ENCODE measurements at regions not wholly inside any gene's neighbourhood (a gene's known extent, or its start where the extent isn't known, plus 50 kb on each side); places are given as distances from the start of the nearest gene placed in this dataset.

DNA sequence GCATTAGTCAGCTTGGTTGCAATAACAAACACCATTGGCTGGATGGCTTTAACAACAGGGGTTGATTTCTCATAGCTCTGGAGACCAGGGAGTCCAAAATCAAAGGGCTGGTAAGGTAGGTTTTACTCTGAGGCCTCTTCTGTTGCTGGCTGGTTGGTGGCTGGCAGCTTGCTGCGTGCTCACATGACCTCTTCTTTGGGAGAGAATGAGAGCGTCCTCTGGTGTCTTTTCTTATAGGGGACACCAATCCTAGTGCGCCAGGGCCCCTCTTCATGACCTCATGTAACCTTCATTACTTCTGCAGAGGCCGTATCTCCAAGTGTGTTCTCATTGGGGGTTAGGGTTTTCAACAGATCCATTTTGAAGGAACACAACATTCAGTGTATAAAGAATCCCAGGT lies 1308.3 kb downstream of the TBC1D22A start:
- TF ChIP-seq CEBPB (IDR thresholded peaks at IDR 0.05; ENCODE audit: low read depth, low read length) (no peak), RCOR1 (IDR thresholded peaks at IDR 0.05; ENCODE audit: insufficient replicate concordance, low read length) (no peak), NFE2L2 (IDR thresholded peaks at IDR 0.05; ENCODE audit: low read depth, low read length) (no peak), ELK1 (IDR thresholded peaks at IDR 0.05; ENCODE audit: borderline replicate concordance, low read depth, low read length) (no peak), MAFK (IDR thresholded peaks at IDR 0.05; ENCODE audit: low read depth, low read length) (no peak)
- no peak for ATAC-seq (ENCODE audit: low read depth)
- no TSS peak for BruUV-seq (replicated peaks)
- Histone ChIP-seq H2BK120ac (ENCODE audit: low read depth, low read length) (no peak overlapping the region), H3K56ac (ENCODE audit: extremely low read depth, insufficient read depth, low read length) (no peak overlapping the region), H3K4ac (ENCODE audit: low read depth, low read length) (no peak overlapping the region), H3K23ac (ENCODE audit: low read depth, low read length) (no peak overlapping the region), H4K5ac (ENCODE audit: low read depth, low read length) (no peak overlapping the region), H3K27me3 (ENCODE audit: control insufficient read depth, insufficient read depth, low read length) (no peaks in the 10 kb centered on the region), H3K9ac (ENCODE audit: low read depth, low read length) (no peak overlapping the region), H4K20me1 (ENCODE audit: insufficient read depth, low read length) (no peaks in the 10 kb centered on the region), H2AFZ (replicated peaks; ENCODE audit: low read length, poor library complexity) (no peak overlapping the region), H3K27ac (ENCODE audit: insufficient read depth, low read length) (no peak overlapping the region), H3K9me1 (ENCODE audit: insufficient read depth, low read length) (no peaks in the 10 kb centered on the region), H2AK9ac (replicated peaks; ENCODE audit: low read depth, low read length, poor library complexity) (no peak overlapping the region), H2BK5ac (ENCODE audit: low read depth, low read length, poor library complexity, severe bottlenecking) (no peak overlapping the region), H3K18ac (ENCODE audit: low read depth, low read length) (no peak overlapping the region), H2BK15ac (ENCODE audit: low read depth, low read length) (no peak overlapping the region), H2BK20ac (ENCODE audit: low read depth, low read length) (no peak overlapping the region), H3K9me3 (ENCODE audit: control insufficient read depth, insufficient read depth, low read length) (peaks cover 46% of the 10 kb centered on the region), H4K8ac (ENCODE audit: low read depth in 2 of 2, low read length in 2 of 2) (no peak overlapping the region), H3K4me3 (ENCODE audit: insufficient read depth, low read depth, low read length) (no peak overlapping the region), H2AK5ac (ENCODE audit: low read depth, low read length) (no peak overlapping the region), H3K79me1 (ENCODE audit: low read depth in 1 of 2, low read length in 2 of 2) (no peaks in the 10 kb centered on the region), H3K4me2 (ENCODE audit: low read depth, low read length) (no peak overlapping the region), H3K4me1 (ENCODE audit: control insufficient read depth, insufficient read depth, low read length) (no peaks in the 10 kb centered on the region), H3K14ac (replicated peaks; ENCODE audit: low read depth, low read length) (no peak overlapping the region), H3K36me3 (ENCODE audit: control insufficient read depth, insufficient read depth, low read length) (no peaks in the 10 kb centered on the region), H4K91ac (ENCODE audit: insufficient read depth, low read depth, low read length) (no peak overlapping the region)
- ChIA-PET CTCF (no interaction called here), POLR2A (ENCODE audit: unreplicated experiment) (no interaction called here)
- WGBS, 2 experiments (ENCODE audit: extremely low coverage in 2 of 2, insufficient read length in 1 of 2), result no CpG with 5 or more reads among the region's 4 CpGs
- dilution Hi-C loops (cut with HindIII; ENCODE audit: low sequenced_read_pairs, unreplicated experiment) (no loop called here), intact Hi-C loops (cut with micrococcal nuclease) (no loop called here), in situ Hi-C loops (cut with MboI; ENCODE audit: low sequenced_read_pairs) (no loop called here)
- DNase-seq, result no peak

Data from IMR-90 (cell line).